ENCODE measurements at regions not wholly inside any gene's neighbourhood (a gene's known extent, or its start where the extent isn't known, plus 50 kb on each side); places are given as distances from the start of the nearest gene placed in this dataset.

DNA sequence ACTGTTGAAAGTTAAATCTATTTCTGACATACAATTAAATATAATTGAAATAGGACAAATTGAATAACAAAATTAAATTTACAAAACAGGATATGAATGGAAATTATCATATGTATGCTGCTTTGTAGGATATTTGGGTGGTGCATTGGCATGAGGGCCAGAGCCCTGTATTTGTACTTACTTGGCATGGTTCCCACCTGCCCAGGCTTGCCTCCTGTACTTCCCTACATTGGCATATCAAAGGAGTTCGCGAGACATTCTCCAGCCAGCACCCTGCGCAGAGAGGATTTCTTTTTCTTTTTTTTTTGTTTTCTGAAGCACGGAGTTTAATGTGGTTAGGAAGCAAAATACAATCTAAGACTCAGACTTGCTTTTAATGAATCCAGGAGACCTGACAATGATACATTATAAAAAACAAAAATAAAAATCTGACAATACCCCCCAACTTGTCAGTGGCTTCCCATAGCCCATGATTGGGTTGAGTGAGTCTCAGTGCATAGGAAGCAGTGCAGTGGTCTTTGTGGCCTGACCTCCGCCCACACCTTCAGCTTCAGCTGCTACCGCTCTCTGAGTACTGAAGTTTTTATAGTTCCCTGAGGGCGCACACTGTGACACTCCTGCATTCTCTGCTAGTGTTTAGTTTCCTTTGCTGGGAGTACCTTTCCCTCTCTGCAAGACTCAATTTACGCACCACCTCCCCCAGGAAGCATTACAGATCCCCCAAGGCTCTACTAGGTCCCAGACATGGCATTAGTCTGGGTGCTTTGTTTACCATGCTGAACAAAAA is 440.8 kb downstream of the UTRN start:
- TF ChIP-seq POLR2A (IDR thresholded peaks at IDR 0.05) (no peak), CTCF (IDR thresholded peaks at IDR 0.05) (no peak)
